ENCODE measurements at regions not wholly inside any gene's neighbourhood (a gene's known extent, or its start where the extent isn't known, plus 50 kb on each side); places are given as distances from the start of the nearest gene placed in this dataset.

GRCh38 chr4:38189445-38189844 lies 229.2 kb downstream of the PTTG2 start:
- no peak for DNase-seq

GRCh38 chr4:38190717-38191178 lies 230.6 kb downstream of the PTTG2 start:
- no peak for DNase-seq

GRCh38 chr4:38192516-38192915 lies 232.3 kb downstream of the PTTG2 start:
- DNase-seq, result no peak

DNA sequence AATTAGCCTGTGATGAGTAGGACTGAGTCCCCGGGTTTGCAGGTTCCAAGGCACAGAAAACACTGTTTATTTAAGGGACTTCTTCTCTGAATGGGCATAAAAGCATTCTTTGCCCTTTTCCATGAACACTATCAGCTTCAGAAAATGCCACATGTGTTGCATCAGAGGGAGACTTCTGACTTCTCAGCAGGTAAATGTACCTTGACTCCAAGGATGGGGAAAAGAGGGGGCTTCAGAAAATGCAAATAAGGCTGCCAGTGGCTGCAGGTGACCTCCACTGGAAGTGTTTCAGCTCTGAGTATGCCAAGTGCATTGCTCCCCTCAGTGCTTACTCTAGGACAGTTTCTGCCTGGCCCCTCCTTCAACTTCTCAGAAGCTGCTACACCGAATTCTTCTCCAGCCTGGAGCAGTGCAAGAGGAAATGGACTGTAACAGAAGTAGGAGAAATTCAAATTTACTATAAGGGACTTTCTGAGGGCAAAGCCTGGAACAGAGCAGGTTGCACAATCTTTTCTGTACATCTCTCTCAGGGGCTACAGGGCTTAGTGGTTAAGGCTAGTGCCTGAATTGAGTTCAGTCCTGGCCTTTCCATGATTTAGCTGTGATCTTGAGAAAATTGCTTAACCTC lies 233.2 kb downstream of the PTTG2 start:
- no peak for DNase-seq

- no peak for DNase-seq
These were observed 233.9 kb downstream of the PTTG2 start for GRCh38 chr4:38194047-38194602.

- DNase-seq, result no peak
These were observed 235.3 kb downstream of the PTTG2 start for GRCh38 chr4:38195486-38195885.

DNA sequence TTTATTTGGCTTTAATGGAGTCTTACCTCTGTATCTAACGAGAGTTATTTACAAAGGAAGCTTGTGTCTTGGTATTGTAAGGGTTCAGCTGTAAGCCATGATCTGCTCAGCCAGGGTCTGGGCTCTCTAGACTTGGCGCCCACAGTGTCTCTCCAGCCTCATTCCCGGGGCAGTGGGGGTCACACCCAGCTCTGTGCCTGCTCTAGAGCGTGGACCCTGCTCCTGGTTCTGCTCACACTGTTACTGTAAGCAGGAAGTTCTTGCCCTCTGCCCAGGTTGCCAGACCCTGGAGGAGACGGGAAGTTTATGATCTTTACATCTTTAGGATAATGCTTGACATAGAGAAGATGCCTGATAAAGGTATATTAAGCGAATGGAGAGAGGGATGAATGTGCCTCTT lies 235.7 kb downstream of the PTTG2 start:
- no peak for DNase-seq

GRCh38 chr4:38202242-38202641 lies 242.0 kb downstream of the PTTG2 start:
- DNase-seq, result no peak

DNA sequence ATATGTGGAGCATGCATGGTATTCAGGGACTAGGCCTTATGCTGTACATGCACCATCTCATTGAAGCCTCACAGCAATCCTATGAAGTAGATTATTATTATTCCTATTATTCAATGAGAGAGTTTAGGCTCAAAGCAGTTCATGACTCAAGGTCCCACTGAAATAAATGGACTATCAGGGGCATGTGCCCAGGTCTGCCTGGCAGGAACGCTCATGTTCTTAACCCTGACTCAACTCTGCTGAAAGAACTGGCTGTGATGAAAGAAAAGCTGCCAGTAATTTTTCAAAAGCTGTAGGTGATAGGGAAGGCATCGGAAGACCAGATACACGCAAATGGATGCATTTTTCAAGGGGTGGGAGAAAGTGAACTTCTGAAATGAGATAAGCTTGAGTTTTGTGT lies 243.4 kb downstream of the PTTG2 start:
- no peak for DNase-seq

- no peak for DNase-seq
These were observed 244.3 kb downstream of the PTTG2 start for GRCh38 chr4:38204339-38205035.

- DNase-seq, result no peak
These were observed 245.1 kb downstream of the PTTG2 start for GRCh38 chr4:38205261-38205660.

DNA sequence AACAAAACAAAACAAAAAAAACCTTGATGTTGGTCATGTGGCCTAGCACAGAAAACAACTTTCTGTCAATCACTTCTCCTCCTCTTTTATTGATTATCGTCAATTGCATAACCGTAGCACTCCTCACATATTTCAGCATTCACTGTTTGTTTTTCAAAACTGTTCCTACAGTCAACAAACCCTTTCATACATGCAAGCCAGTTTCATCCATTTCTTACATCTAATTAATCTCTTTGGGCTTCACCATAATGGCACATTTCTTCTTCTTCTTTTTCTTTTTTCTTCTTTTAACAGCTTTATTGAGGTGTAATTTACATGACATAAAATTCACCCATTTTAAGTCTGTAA lies 246.9 kb downstream of the PTTG2 start:
- no peak for DNase-seq

DNA sequence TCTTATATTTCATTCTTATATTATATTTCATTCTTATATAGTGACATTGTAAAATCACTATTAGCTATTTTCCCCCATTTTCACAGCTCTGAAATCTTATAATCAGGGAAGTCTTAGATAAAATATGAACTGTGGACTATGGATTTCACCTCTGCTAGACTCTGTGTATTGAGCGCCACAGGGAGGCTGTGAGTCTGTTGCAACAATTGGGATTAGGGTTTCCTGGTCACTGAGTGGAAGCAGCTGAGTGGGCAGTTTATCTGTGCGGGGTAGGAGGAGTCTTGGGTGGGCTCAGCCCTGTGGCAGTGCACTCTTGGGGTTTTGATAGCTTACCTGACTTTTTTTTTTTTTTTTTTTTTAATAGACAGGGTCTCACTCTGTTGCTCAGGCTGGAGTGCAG lies 249.5 kb downstream of the PTTG2 start:
- no peak for DNase-seq

DNA sequence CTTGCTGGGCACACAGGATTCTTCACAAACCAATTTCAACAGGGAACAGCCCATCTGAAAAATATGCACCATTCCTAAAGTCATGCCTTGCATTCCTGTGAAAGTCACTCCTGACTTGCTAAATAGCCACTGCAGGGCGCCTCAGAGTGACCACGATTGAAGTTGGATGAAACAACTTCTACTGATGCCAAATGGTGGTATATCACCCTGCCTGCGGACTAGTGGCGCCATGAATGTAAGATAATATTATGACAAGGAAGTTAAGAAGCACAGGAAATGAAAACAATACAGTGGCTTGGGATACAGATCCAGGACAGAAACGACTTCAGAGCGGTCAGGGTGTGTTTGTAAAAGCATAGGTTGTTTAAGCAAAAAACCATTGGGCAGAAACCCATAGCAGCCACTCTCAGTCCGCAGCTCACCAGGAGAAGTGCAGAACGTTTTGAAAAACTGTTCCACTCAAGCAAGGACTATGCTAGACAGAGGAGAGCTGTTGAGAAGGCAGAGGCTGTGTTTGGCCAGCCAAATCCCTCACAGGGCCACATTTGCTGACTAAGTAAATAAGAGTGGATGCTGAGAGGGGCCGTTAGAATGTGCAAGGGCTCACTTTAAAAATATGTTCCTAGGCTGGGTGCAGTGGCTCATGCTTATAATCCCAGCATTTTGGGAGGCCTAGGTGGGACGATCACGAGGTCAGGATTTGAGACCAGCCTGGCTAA lies 250.4 kb downstream of the PTTG2 start:
- no peak for DNase-seq

DNA sequence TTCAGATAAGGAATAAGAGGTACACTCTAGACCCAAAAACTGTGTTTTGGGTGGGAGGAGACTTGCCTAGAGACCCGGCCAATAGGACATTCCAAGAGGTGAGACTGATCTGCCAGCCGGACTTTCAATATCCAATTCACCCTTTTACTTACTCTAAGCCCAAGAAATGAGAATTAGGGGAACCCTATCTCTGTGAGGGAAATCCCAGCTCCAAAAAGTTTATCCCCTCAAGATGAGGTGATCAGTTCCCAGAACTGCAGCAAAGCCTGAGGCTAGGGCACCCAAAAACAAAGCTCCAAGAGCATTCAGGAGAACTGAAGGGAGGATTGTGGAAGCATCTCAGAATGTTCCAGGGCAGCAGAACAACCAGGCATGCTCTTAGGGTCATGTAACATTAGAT lies 251.7 kb downstream of the PTTG2 start:
- DNase-seq, result no peak

DNA sequence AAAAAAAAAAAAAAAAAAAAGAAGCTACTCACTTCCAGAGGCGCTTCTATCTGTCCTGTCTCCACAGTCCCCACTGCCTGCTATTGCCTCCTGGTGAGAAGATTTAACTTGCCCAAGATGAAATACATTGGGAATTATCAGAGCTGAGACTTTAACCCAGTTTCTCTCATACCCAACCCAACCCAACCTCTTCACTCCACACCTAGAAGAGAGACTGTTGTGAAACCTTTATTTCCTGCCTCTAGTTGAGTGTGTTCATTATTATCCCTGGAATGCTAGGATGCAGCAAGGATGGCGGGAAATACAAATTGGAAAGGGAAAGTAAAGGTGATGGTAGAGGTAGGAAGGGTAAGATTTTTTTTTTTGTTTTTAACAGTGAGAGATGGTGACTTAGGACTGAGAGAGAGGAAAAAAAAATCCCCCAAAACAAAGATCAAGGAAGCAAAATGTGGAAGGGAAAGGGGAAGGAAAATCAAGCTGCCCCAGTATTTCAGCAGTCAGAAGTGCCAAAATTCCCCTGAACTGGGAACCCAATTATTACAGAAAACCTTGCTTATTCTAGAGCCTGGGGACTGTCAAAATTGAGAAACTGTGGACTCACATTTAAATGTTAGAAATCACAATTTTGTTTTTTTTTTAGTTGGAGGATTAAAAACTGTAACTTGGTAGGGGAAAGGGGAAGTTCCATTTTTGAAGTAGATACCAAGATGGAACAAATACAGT lies 253.0 kb downstream of the PTTG2 start:
- no peak for DNase-seq

- no peak for DNase-seq
These were observed 262.7 kb downstream of the PTTG2 start for GRCh38 chr4:38222892-38223291.

GRCh38 chr4:38223306-38223705 lies 263.1 kb downstream of the PTTG2 start:
- DNase-seq, result no peak

DNA sequence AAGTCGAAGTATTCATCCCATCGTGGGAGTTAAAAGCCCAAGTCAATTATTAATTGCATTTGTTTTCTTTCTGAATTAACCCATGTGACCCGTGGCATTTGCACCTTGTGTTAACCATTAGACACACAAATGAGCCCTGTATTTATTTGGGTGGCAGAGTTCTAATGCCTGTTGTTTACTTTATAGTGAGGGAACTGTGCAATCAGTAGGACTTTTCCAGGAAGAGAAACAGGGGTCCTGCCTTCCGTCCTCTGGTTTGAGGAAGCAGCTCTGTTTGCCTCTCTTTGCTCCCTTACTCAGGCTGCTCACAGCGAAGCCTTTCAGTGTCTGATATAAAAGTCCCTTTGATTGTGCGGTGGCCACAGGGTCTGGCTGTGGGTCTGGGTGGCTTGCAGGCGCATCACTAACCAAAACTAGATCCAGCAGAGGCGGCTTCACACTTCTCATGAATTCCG lies 263.6 kb downstream of the PTTG2 start:
- no peak for DNase-seq

DNA sequence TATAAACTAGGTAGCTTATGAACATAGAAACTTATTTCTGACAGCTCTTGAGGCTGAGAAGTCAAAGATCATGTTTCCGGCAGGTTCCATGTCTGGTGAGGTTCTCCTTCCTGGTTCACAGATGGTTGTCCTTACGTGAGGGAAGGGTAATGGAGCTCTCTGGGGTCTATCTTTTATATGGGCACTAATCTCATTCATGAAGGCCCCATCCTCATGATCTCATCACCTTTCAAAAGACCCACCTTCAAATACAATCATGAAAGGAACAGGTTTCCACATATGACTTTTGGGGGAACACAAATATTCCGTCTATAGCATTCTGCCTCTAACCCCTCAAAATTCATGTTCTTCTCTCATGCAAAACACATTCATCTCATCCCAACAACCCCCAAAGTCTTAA lies 264.7 kb downstream of the PTTG2 start:
- no peak for DNase-seq

DNA sequence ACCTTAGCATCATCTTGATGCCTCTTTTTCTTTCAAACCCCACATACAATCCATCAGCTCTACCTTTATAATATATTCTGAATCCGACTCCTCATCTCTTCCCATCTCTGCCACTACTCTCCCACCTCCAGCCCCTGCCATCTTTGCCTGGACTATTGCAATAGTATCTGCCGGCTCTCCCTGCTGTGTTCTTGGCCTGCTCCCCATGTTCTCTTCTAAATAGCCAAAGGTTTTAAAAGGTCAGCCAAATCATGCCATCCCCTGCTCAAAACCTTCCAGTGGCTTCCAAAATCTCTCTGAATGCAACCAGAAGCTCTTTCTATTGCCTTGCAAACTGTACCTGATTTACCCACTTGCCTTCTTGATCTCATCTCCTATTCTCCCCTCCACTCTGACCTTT lies 266.0 kb downstream of the PTTG2 start:
- no peak for DNase-seq

DNA sequence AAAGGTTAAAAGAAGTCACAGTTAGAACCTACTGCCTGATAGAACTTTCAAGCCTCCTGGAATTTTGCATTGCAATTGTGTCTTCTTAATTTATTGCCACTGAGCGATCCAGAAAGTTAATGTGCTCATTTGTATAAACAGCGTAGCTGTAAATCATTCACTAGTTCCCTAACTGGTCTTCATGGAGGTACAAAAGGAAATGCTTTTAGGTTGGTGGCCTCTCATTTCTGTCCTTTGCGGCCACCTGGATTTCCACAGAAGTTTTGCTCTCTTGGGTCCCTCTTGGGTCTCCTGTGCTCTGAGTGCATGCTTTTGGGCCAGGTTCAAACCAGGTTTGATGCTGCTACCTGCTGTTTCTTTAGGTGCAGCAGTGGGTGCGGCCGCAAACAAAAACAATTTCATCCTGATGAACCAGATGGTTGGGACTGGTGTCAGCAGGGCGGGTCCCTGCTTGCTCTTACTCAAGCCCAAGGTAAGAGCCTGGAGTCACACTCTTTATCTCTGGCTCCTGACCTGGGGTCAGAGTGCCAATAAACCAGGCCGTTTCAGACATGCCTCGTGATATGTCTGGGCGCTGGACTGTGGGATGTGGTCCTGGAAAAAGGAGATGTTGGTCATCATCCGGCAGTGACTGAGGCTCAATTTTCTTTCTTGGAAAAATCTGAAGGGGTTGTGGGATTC lies 270.1 kb downstream of the PTTG2 start:
- no peak for DNase-seq
